ENCODE measurements at regions not wholly inside any gene's neighbourhood (a gene's known extent, or its start where the extent isn't known, plus 50 kb on each side); places are given as distances from the start of the nearest gene placed in this dataset.

DNA sequence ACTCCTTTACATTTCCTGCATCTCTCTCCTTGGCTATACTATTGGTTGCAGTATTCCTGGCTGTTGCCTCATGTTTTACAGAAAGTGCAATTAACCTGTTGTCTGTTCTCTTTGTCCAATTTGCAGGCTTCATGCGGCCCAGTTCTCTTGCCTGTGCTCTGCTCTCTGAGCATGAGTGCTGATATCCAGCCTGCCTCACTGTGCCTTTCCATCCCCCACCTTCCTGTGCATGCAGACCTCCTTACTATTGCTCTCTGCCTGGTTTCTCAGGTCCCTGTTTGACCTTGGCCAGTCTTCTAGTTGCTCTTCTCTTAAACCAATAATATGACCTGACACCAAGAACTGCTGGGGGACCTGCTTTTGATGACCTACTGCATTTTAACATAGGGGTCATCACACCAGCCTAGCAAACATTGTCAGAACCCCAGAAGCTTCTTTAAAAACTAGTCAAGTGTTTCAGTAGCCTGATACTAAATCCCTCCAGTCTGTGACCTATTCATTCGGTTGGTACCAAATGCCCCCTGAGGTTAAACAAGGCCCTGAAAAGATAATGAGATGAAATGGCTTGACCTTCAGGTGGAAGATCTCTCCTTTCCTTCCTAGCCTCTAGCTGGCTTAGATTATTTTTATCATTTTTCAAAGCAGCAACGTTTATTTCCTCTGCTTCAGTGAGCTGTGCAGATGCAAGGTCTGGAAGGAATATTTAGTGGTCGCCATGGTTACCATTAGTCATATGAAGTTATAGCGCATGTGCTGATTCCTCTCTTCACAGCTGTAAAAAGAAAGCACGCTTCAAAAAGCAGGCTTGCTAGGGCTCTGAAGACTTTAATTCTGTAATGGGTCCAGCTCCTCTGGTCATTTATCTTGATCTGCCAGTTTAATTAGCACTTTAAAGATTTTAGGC lies 216.5 kb downstream of the PHLDA1 start:
- Histone ChIP-seq H3K9ac (ENCODE audit: insufficient read depth, low read depth, low read length) (no peak overlapping the region), H3K4me1 (ENCODE audit: insufficient read depth, low read length) (peaks cover 22% of the 10 kb centered on the region), H3K27ac (ENCODE audit: extremely low read length, insufficient read depth, low read length) (no peak overlapping the region), H4K20me1 (ENCODE audit: insufficient read depth, low read length) (no peaks in the 10 kb centered on the region), H2AFZ (ENCODE audit: low read length) (no peak overlapping the region), H3K79me2 (ENCODE audit: insufficient read depth, low read length) (no peaks in the 10 kb centered on the region), H3K4me3 (replicated peaks in 1 of 3; ENCODE audit: insufficient read depth in 1 of 3, low read depth in 2 of 3, low read length in 3 of 3) (no peak overlapping the region), H3K9me3 (ENCODE audit: low read length) (no peaks in the 10 kb centered on the region), H3K4me2 (ENCODE audit: low read depth, low read length) (no peak overlapping the region), H3K27me3 (ENCODE audit: control insufficient read depth in 1 of 2, insufficient read depth in 2 of 2, low read length in 2 of 2) (peaks cover 0 to 1% of the 10 kb centered on the region in 2 experiments; a peak in 1 of 5 replicates), H3K36me3 (replicated peaks in 1 of 2; ENCODE audit: control insufficient read depth in 1 of 2, insufficient read depth in 2 of 2, low read length in 2 of 2) (no peaks in the 10 kb centered on the region)
- FAIRE-seq (no peak), ATAC-seq (no peak), DNase-seq (ENCODE audit: low spot score) (no peak)
- intact Hi-C loops (cut with micrococcal nuclease; ENCODE audit: unreplicated experiment): no loop called here
- WGBS (ENCODE audit: low lambda C conversion rate): 81% methylated on average over 6 of the region's 6 CpGs
- no TSS peak for BruUV-seq (replicated peaks)
- in situ Hi-C loops (cut with HindIII; ENCODE audit: extremely low pct_ligation_motif_present, low pct_unique_long_range_greater_than_20kb): no loop called here
- ChIA-PET POLR2A (no interaction called here), CTCF (ENCODE audit: low intra/inter-chr PET ratio, low total read pairs) (no interaction called here)
- TF ChIP-seq ZFX (CRISPR knock-in tag; IDR thresholded peaks at IDR 0.05; ENCODE audit: low read depth): no peak
- TF ChIP-seq RFX1 (IDR thresholded peaks at IDR 0.05): peak; percentile 54; the same call in 1 of the 2 replicates

DNA sequence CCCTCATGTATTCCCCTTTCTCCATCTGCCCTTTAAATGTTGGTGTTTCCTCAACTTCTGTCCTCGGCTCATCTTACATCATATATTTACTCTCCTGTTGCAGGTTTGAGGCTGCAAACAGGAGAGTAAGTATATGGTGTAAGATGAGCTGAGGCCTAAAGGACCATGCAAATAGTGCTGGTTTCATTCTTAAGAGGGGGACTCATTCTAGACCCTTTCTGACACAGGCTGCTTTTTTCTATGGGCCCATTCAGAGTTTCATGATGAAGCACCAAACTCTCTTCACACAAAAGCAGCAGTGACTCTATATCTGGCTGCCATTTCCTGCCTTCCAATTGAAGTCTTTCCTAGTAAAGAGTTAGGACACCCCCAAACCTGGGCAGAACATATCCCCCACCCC lies 218.5 kb downstream of the PHLDA1 start:
- H3K27ac ChIP-seq (ENCODE audit: extremely low read length, insufficient read depth, low read length): no peak overlapping the region
- no peak overlapping the region for H2AFZ ChIP-seq (ENCODE audit: low read length)
- no peak overlapping the region for H3K4me2 ChIP-seq (ENCODE audit: low read depth, low read length)
- BruUV-seq (replicated peaks): no TSS peak
- no peak for ATAC-seq
- 12% methylated on average over 1 of the region's 1 CpG for WGBS (ENCODE audit: low lambda C conversion rate)
- peaks cover 22% of the 10 kb centered on the region for H3K4me1 ChIP-seq (ENCODE audit: insufficient read depth, low read length)
- in situ Hi-C loops (cut with HindIII; ENCODE audit: extremely low pct_ligation_motif_present, low pct_unique_long_range_greater_than_20kb) (no loop called here), intact Hi-C loops (cut with micrococcal nuclease; ENCODE audit: unreplicated experiment) (no loop called here)
- no peak for DNase-seq (ENCODE audit: low spot score)
- CTCF ChIA-PET (ENCODE audit: low intra/inter-chr PET ratio, low total read pairs): no interaction called here
- H3K9me3 ChIP-seq (ENCODE audit: low read length): 0 out of 2 replicates have a peak, but pooled peaks cover 6% of the 10 kb centered on the region
- POLR2A ChIA-PET: no interaction called here
- H3K36me3 ChIP-seq (replicated peaks in 1 of 2; ENCODE audit: control insufficient read depth in 1 of 2, insufficient read depth in 2 of 2, low read length in 2 of 2): no peaks in the 10 kb centered on the region
- no peak for FAIRE-seq
- H3K9ac ChIP-seq (ENCODE audit: insufficient read depth, low read depth, low read length): no peak overlapping the region
- no peak overlapping the region for H3K4me3 ChIP-seq (replicated peaks in 1 of 3; ENCODE audit: insufficient read depth in 1 of 3, low read depth in 2 of 3, low read length in 3 of 3)
- no peaks in the 10 kb centered on the region for H3K27me3 ChIP-seq (ENCODE audit: control insufficient read depth in 1 of 2, insufficient read depth in 2 of 2, low read length in 2 of 2)
- H3K79me2 ChIP-seq (ENCODE audit: insufficient read depth, low read length): no peaks in the 10 kb centered on the region
- H4K20me1 ChIP-seq (ENCODE audit: insufficient read depth, low read length): no peaks in the 10 kb centered on the region
- no peak for TF ChIP-seq TEAD3 (CRISPR knock-in tag; optimal IDR thresholded peaks at IDR 0.05; ENCODE audit: borderline replicate concordance)
- TF ChIP-seq FOXA3 (CRISPR knock-in tag; IDR thresholded peaks at IDR 0.05): peak; percentile 24; the same call in 1 of the 2 replicates
